ENCODE measurements at regions not wholly inside any gene's neighbourhood (a gene's known extent, or its start where the extent isn't known, plus 50 kb on each side); places are given as distances from the start of the nearest gene placed in this dataset.
"Not testable (repeated sequence)": the region's sequence is repeated elsewhere in the genome, so short reads cannot be mapped to it uniquely, and the experiment has no call there.

- TF ChIP-seq, protein P1, sequence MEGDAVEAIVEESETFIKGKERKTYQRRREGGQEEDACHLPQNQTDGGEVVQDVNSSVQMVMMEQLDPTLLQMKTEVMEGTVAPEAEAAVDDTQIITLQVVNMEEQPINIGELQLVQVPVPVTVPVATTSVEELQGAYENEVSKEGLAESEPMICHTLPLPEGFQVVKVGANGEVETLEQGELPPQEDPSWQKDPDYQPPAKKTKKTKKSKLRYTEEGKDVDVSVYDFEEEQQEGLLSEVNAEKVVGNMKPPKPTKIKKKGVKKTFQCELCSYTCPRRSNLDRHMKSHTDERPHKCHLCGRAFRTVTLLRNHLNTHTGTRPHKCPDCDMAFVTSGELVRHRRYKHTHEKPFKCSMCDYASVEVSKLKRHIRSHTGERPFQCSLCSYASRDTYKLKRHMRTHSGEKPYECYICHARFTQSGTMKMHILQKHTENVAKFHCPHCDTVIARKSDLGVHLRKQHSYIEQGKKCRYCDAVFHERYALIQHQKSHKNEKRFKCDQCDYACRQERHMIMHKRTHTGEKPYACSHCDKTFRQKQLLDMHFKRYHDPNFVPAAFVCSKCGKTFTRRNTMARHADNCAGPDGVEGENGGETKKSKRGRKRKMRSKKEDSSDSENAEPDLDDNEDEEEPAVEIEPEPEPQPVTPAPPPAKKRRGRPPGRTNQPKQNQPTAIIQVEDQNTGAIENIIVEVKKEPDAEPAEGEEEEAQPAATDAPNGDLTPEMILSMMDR (IDR thresholded peaks at IDR 0.05; ENCODE audit: unreplicated experiment) = no peak
- H3K27me3 Mint-ChIP-seq = no peaks in the 10 kb centered on the region
- H3K27ac Mint-ChIP-seq = no peak overlapping the region
- peaks cover 2% of the 10 kb centered on the region for H3K4me1 Mint-ChIP-seq (ENCODE audit: low read depth)
- no peak overlapping the region for H3K4me3 Mint-ChIP-seq (ENCODE audit: low read depth)
- no peaks in the 10 kb centered on the region for H3K36me3 Mint-ChIP-seq (ENCODE audit: insufficient read depth)
- H3K9me3 Mint-ChIP-seq (ENCODE audit: low read depth) = no peaks in the 10 kb centered on the region
- DNase-seq (ENCODE audit: low spot score, unreplicated experiment) = no peak
Measured at GRCh38 chr12:78563826-78564225, 300.7 kb upstream of the SYT1 start.

GRCh38 chr12:78566456-78566855, 298.1 kb upstream of the SYT1 start:
- no peak overlapping the region for H3K27ac Mint-ChIP-seq
- no peaks in the 10 kb centered on the region for H3K27me3 Mint-ChIP-seq
- no peaks in the 10 kb centered on the region for H3K9me3 Mint-ChIP-seq (ENCODE audit: low read depth)
- no peak overlapping the region for H3K4me3 Mint-ChIP-seq (ENCODE audit: low read depth)
- H3K36me3 Mint-ChIP-seq (ENCODE audit: insufficient read depth) = no peaks in the 10 kb centered on the region
- no peaks in the 10 kb centered on the region for H3K4me1 Mint-ChIP-seq (ENCODE audit: low read depth)
- TF ChIP-seq, protein P1 (IDR thresholded peaks at IDR 0.05; ENCODE audit: unreplicated experiment) = no peak
- DNase-seq (ENCODE audit: low spot score, unreplicated experiment) = no peak

DNA sequence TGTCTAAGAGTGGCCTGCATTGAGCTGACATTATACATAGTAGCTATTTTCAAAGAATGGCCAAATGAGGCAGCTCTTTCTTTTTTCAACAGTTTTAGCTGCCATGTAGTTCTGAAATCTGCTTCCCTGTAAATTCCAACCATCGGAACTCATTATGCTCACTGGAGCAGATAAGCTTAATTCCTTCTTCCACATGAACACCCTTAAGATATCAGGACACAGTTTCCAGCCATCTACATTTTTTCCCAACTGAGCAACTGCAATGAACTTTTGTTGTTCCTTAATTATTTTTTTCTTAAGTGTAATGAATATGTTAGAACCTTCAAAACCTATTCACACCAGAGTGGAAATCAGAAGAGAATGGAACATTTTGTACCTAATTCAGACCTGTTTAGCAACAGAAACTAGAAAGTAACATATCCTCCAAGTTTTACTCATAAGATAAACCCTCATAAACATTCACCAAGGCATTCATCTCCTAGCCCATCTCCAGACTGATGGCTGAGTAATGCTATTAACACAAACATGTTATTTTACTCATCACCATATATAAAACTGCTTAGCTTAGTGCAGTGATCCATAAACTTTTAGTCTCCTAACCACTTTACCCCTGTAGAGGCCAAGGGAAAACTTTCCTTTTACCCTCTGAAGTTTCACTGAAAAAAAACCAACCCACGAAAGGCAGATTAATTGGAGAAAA, 296.1 kb upstream of the SYT1 start:
- no peaks in the 10 kb centered on the region for H3K4me1 Mint-ChIP-seq (ENCODE audit: low read depth)
- H3K9me3 Mint-ChIP-seq (ENCODE audit: low read depth) = no peaks in the 10 kb centered on the region
- TF ChIP-seq, protein P1 (IDR thresholded peaks at IDR 0.05; ENCODE audit: unreplicated experiment) = no peak
- DNase-seq (ENCODE audit: low spot score, unreplicated experiment) = no peak
- H3K27ac Mint-ChIP-seq = no peak overlapping the region
- no peaks in the 10 kb centered on the region for H3K36me3 Mint-ChIP-seq (ENCODE audit: insufficient read depth)
- no peak overlapping the region for H3K4me3 Mint-ChIP-seq (ENCODE audit: low read depth)
- H3K27me3 Mint-ChIP-seq = no peaks in the 10 kb centered on the region

GRCh38 chr12:78571953-78572352, 292.6 kb upstream of the SYT1 start:
- H3K36me3 Mint-ChIP-seq (ENCODE audit: insufficient read depth) = no peaks in the 10 kb centered on the region
- no peaks in the 10 kb centered on the region for H3K27me3 Mint-ChIP-seq
- H3K4me1 Mint-ChIP-seq (ENCODE audit: low read depth) = no peaks in the 10 kb centered on the region
- DNase-seq (ENCODE audit: low spot score, unreplicated experiment) = no peak
- peaks cover 8% of the 10 kb centered on the region for H3K9me3 Mint-ChIP-seq (ENCODE audit: low read depth)
- H3K27ac Mint-ChIP-seq = no peak overlapping the region
- H3K4me3 Mint-ChIP-seq (ENCODE audit: low read depth) = no peak overlapping the region
- TF ChIP-seq, protein P1 (IDR thresholded peaks at IDR 0.05; ENCODE audit: unreplicated experiment) = no peak

GRCh38 chr12:78575208-78575607, 289.4 kb upstream of the SYT1 start:
- not testable (repeated sequence) for DNase-seq (ENCODE audit: low spot score, unreplicated experiment); H3K27me3 Mint-ChIP-seq; H3K27ac Mint-ChIP-seq; H3K4me1 Mint-ChIP-seq (ENCODE audit: low read depth); H3K9me3 Mint-ChIP-seq (ENCODE audit: low read depth); H3K36me3 Mint-ChIP-seq (ENCODE audit: insufficient read depth); H3K4me3 Mint-ChIP-seq (ENCODE audit: low read depth)

GRCh38 chr12:78579846-78580245, 284.7 kb upstream of the SYT1 start:
- H3K9me3 Mint-ChIP-seq (ENCODE audit: low read depth) = peaks cover 12% of the 10 kb centered on the region
- H3K27ac Mint-ChIP-seq = no peak overlapping the region
- no peaks in the 10 kb centered on the region for H3K4me1 Mint-ChIP-seq (ENCODE audit: low read depth)
- H3K4me3 Mint-ChIP-seq (ENCODE audit: low read depth) = no peak overlapping the region
- H3K36me3 Mint-ChIP-seq (ENCODE audit: insufficient read depth) = no peaks in the 10 kb centered on the region
- H3K27me3 Mint-ChIP-seq = no peaks in the 10 kb centered on the region
- TF ChIP-seq, protein P1 (IDR thresholded peaks at IDR 0.05; ENCODE audit: unreplicated experiment) = no peak
- no peak for DNase-seq (ENCODE audit: low spot score, unreplicated experiment)
